K562 (cell line): ENCODE measurements at regions not wholly inside any gene's neighbourhood (a gene's known extent, or its start where the extent isn't known, plus 50 kb on each side); places are given as distances from the start of the nearest gene placed in this dataset.
A peak's percentile ranks its signal among the peaks of the same experiment; 100 is the strongest.

Source experiments
- ATAC-seq: fragments of 200-7000 bp; cut with Tn5 transposase; 3 replicates; pipeline ENCODE4 v1.9.1; 2020; ENCODE audit warnings: moderate library complexity
- BruUV-seq: library from RNA; stranded (reverse); fragments of 400-500 nt; replicated peaks from 2 replicates; lab custom pipeline; 2021; lab: Mats Ljungman, UMichigan
- CTCF ChIA-PET: fragments of 300-600 bp; formaldehyde crosslinking; extraction: SDS; loops from one replicate; lab custom pipeline; 2021; ENCODE audit warnings: low intra/inter-chr PET ratio; lab: Yijun Ruan, JAX
- POLR2A ChIA-PET: fragments of 300-600, 350-650 bp; sonication (Branson Sonifier 250); formaldehyde crosslinking; extraction: SDS; loops from one replicate; lab custom pipeline; 2021; ENCODE audit warnings: antibody characterized with exemption, inconsistent platforms; lab: Yijun Ruan, JAX
- DNase-seq, 4 experiments: peaks; one replicate each; pipeline versions ENCODE4 v3.0.0 to v3.0.0-alpha.2; 2011 to 2018; ENCODE audit warnings: low spot score in 3 of 4, mixed read lengths in 3 of 4; ENCODE audit errors: extremely low read depth in 1 of 4
- FAIRE-seq: peaks from 2 replicates; lab custom pipeline; 2011; peaks lifted over from hg19 to GRCh38; lab: Jason Lieb, UNC
- H2AFZ ChIP-seq: 2 replicates; pipeline ENCODE4 v1.6.0; 2011; ENCODE audit warnings: low read depth, low read length, control low read depth, inconsistent platforms
- H3K27ac ChIP-seq: fragments of 200-600 bp; 3 replicates; pipeline ENCODE4 v1.8.0; 2011; ENCODE audit warnings: low read depth, mild to moderate bottlenecking, control low read depth, inconsistent platforms, low read length, moderate library complexity, mixed read lengths; ENCODE audit errors: extremely low read depth
- H3K27me3 ChIP-seq, 2 experiments: fragments of 300-600 bp in 1 of 2; 2 replicates in 1 of 2; 3 replicates in 1 of 2; pipeline versions ENCODE4 v1.6.0 to v1.8.0; 2011; ENCODE audit warnings: inconsistent platforms in 2 of 2, low read length in 2 of 2, mild to moderate bottlenecking in 1 of 2, mixed read lengths in 1 of 2, moderate library complexity in 1 of 2; ENCODE audit not compliant: control insufficient read depth in 2 of 2, insufficient read depth in 2 of 2
- H3K36me3 ChIP-seq: fragments of 300-600 bp; 3 replicates; pipeline ENCODE4 v1.8.0; 2011; ENCODE audit warnings: mild to moderate bottlenecking, low read length, inconsistent platforms; ENCODE audit not compliant: control insufficient read depth, insufficient read depth
- H3K4me1 ChIP-seq, 2 experiments: fragments of 200-600 bp in 1 of 2; replicated peaks in 1 of 2; 2 replicates in 1 of 2; 3 replicates in 1 of 2; pipeline versions ENCODE4 v1.5.1 to v1.8.0; 2011; ENCODE audit warnings: inconsistent platforms in 2 of 2, low read length in 2 of 2, mild to moderate bottlenecking in 1 of 2, mixed read lengths in 1 of 2, moderate library complexity in 1 of 2; ENCODE audit not compliant: control insufficient read depth in 2 of 2, insufficient read depth in 2 of 2
- H3K4me2 ChIP-seq: 2 replicates; pipeline ENCODE4 v1.6.1; 2011; ENCODE audit warnings: low read length, control low read depth, inconsistent platforms, mixed read lengths; ENCODE audit not compliant: insufficient read depth
- H3K4me3 ChIP-seq: fragments of 200-600 bp; sonication (generic), shearing (Covaris generic); 2 replicates; pipeline ENCODE4 v1.5.1; 2016; ENCODE audit warnings: control low read depth, inconsistent platforms
- H3K79me2 ChIP-seq: fragments of 200-600 bp; 3 replicates; pipeline ENCODE4 v1.8.0; 2011; ENCODE audit warnings: low read length, inconsistent platforms; ENCODE audit not compliant: control insufficient read depth, insufficient read depth
- H3K9ac ChIP-seq, 2 experiments: 2 replicates each; pipeline versions ENCODE4 v1.6.0 to v1.6.1; 2011; ENCODE audit warnings: low read depth in 2 of 2, low read length in 2 of 2, control low read depth in 1 of 2, inconsistent platforms in 1 of 2, mild to moderate bottlenecking in 1 of 2, mixed read lengths in 1 of 2; ENCODE audit not compliant: insufficient read depth in 1 of 2
- H3K9me1 ChIP-seq: one replicate; pipeline ENCODE4 v1.6.0; 2011; ENCODE audit warnings: inconsistent platforms, mild to moderate bottlenecking, low read length, moderate library complexity; ENCODE audit not compliant: control insufficient read depth, insufficient read depth
- H3K9me3 ChIP-seq: replicated peaks from 2 replicates; pipeline ENCODE4 v1.5.1; 2011; ENCODE audit warnings: low read depth, low read length, inconsistent platforms; ENCODE audit not compliant: control insufficient read depth, insufficient read depth
- H4K20me1 ChIP-seq: replicated peaks from 2 replicates; pipeline ENCODE4 v1.6.1; 2011; ENCODE audit warnings: low read length, inconsistent platforms, mixed read lengths; ENCODE audit not compliant: control insufficient read depth, insufficient read depth
- FOXP4 ChIP-seq: sonication (generic); formaldehyde crosslinking; IDR thresholded peaks from 2 replicates; pipeline ENCODE4 v1.8.0; 2022; ENCODE audit warnings: mild to moderate bottlenecking, missing genetic modification reagents, borderline replicate concordance
- RAD21 ChIP-seq, 2 experiments: fragments of 250-450 bp in 1 of 2; fragments of 450-650 bp in 1 of 2; sonication (Bioruptor Pico) in 1 of 2; formaldehyde crosslinking in 1 of 2; IDR thresholded peaks in 1 of 2; conservative IDR thresholded peaks in 1 of 2; 2 replicates each; pipeline versions ENCODE4 v1.4.0 to v1.8.0; 2020 to 2022; ENCODE audit warnings: mild to moderate bottlenecking in 2 of 2, moderate library complexity in 1 of 2
- REST ChIP-seq, 2 experiments: fragments of 450-650 bp; formaldehyde crosslinking in 1 of 2; IDR thresholded peaks; 2 replicates each; pipeline versions ENCODE4 v1.4.0 to v1.6.1; 2014 to 2020; ENCODE audit warnings: mild to moderate bottlenecking in 2 of 2, borderline replicate concordance in 1 of 2, low read depth in 1 of 2
- SAFB ChIP-seq: fragments of 200-400 bp; formaldehyde crosslinking; IDR thresholded peaks from 2 replicates; pipeline ENCODE4 v1.6.1; 2017; ENCODE audit warnings: low read depth, low read length, borderline replicate concordance
- ZFP1 ChIP-seq: fragments of 450-650 bp; formaldehyde crosslinking; IDR thresholded peaks from 2 replicates; pipeline ENCODE4 v1.4.0; 2020; ENCODE audit warnings: mild to moderate bottlenecking, mixed read lengths
- WGBS: fragments of 100-300 bp; shearing (Covaris generic); methylation state at CpG from one replicate; pipeline ENCODE4 v1.1.6; 2016; ENCODE audit warnings: low coverage, mixed read lengths; ENCODE audit not compliant: insufficient coverage; ENCODE audit errors: missing lambda C conversion rate; 5-methylcytosine and 5-hydroxymethylcytosine counted together
- in situ Hi-C: fragments of 300-500 bp; cut with MboI; formaldehyde crosslinking; loops from 4 replicates; pipeline ENCODE4 v1.15.0; 2018; ENCODE audit warnings: inconsistent platforms, mixed read lengths
- intact Hi-C: fragments of 100-400 bp; cut with micrococcal nuclease; formaldehyde crosslinking; loops from 2 replicates; pipeline ENCODE4 v1.14.2; 2022
- TF ChIP-seq, protein P1 (sequence below), 3 experiments: IDR thresholded peaks in 2 of 3; conservative IDR thresholded peaks in 1 of 3; 2 replicates each; pipeline ENCODE4 v1.5.1; 2011 to 2012; ENCODE audit warnings: low read length in 3 of 3, mild to moderate bottlenecking in 3 of 3, control low read depth in 2 of 3, improper control_type of control experiment in 1 of 3, inconsistent platforms in 1 of 3, low read depth in 1 of 3, mixed read lengths in 1 of 3, moderate library complexity in 1 of 3; ENCODE audit not compliant: insufficient read depth in 2 of 3

- Histone ChIP-seq H3K9me1 (no peaks in the 10 kb centered on the region), H3K36me3 (no peaks in the 10 kb centered on the region), H3K9ac (no peak overlapping the region), H4K20me1 (no peaks in the 10 kb centered on the region), H3K27ac (no peak overlapping the region), H2AFZ (no peak overlapping the region), H3K4me3 (no peak overlapping the region), H3K4me1 (no peaks in the 10 kb centered on the region), H3K79me2 (no peaks in the 10 kb centered on the region), H3K9me3 (no peaks in the 10 kb centered on the region), H3K4me2 (no peak overlapping the region), H3K27me3 (no peaks in the 10 kb centered on the region)
- WGBS: 0% methylated on average over 4 of the region's 5 CpGs
- ATAC-seq: no peak
- in situ Hi-C loops (no loop called here), intact Hi-C loops (no loop called here)
- POLR2A ChIA-PET: no interaction called here
- no TSS peak for BruUV-seq
- CTCF ChIA-PET: interaction anchor here (0.9 to 1.0 kb wide), 2 partner anchors 109 to 111 kb away, joined by 3 read pairs; no protein-coding TSS in a partner anchor
- DNase-seq: peak; percentile 5 to 17 (median 15)
- no peak for TF ChIP-seq SAFB
- peak; percentile 30; the same call in 1 of the 2 replicates for TF ChIP-seq REST (IDR thresholded peaks at IDR 0.05; ENCODE audit: borderline replicate concordance)
- no peak for TF ChIP-seq REST (CRISPR knock-in tag; IDR thresholded peaks at IDR 0.05; ENCODE audit: low read depth)
- TF ChIP-seq RAD21 (CRISPR knock-in tag; conservative IDR thresholded peaks at IDR 0.05 in 1 of 2, IDR thresholded peaks at IDR 0.05 in 1 of 2): peak; percentile 47 to 48; a peak in 3 of 4 replicates
- TF ChIP-seq, protein P1, sequence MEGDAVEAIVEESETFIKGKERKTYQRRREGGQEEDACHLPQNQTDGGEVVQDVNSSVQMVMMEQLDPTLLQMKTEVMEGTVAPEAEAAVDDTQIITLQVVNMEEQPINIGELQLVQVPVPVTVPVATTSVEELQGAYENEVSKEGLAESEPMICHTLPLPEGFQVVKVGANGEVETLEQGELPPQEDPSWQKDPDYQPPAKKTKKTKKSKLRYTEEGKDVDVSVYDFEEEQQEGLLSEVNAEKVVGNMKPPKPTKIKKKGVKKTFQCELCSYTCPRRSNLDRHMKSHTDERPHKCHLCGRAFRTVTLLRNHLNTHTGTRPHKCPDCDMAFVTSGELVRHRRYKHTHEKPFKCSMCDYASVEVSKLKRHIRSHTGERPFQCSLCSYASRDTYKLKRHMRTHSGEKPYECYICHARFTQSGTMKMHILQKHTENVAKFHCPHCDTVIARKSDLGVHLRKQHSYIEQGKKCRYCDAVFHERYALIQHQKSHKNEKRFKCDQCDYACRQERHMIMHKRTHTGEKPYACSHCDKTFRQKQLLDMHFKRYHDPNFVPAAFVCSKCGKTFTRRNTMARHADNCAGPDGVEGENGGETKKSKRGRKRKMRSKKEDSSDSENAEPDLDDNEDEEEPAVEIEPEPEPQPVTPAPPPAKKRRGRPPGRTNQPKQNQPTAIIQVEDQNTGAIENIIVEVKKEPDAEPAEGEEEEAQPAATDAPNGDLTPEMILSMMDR (IDR thresholded peaks at IDR 0.05 in 2 of 3, conservative IDR thresholded peaks at IDR 0.05 in 1 of 3; ENCODE audit: insufficient read depth in 2 of 3, low read depth in 1 of 3, low read length in 3 of 3): peak; percentile 21 to 56 (median 43); a peak in 4 of 6 replicates
- peak; percentile 79 for TF ChIP-seq ZFP1 (CRISPR knock-in tag)
- TF ChIP-seq FOXP4: no peak
- no peak for FAIRE-seq
These were observed 339.7 kb upstream of the SLC14A2 start for GRCh38 chr18:45275367-45276113.
